Kidney (tissue), 13 donors: ENCODE measurements at regions not wholly inside any gene's neighbourhood (a gene's known extent, or its start where the extent isn't known, plus 50 kb on each side); places are given as distances from the start of the nearest gene placed in this dataset.
"Not testable (repeated sequence)": the region's sequence is repeated elsewhere in the genome, so short reads cannot be mapped to it uniquely, and the experiment has no call there.

Source experiments
- DNase-seq, 5 donors: peaks; one replicate each; pipeline ENCODE4 v3.0.0-alpha.2; 2013 to 2020
- FAIRE-seq: peaks from 2 replicates; lab custom pipeline; 2012; peaks lifted over from hg19 to GRCh38; lab: Jason Lieb, UNC
- H3K27ac ChIP-seq, 2 donors: one replicate each; pipeline ENCODE4 v1.7.0; 2013; ENCODE audit warnings: low read depth in 2 of 2, low read length in 2 of 2, inconsistent platforms in 1 of 2
- H3K27me3 ChIP-seq: one replicate; pipeline ENCODE4 v1.7.1; 2013; ENCODE audit warnings: low read length, inconsistent platforms; ENCODE audit not compliant: control insufficient read depth, insufficient read depth
- H3K36me3 ChIP-seq, 3 donors: one replicate each; pipeline versions ENCODE4 v1.7.0 to v1.7.1; 2013; ENCODE audit warnings: low read length in 3 of 3, control low read depth in 1 of 3, inconsistent platforms in 1 of 3; ENCODE audit not compliant: insufficient read depth in 3 of 3, control insufficient read depth in 2 of 3
- H3K4me1 ChIP-seq, 3 donors: one replicate each; pipeline versions ENCODE4 v1.7.0 to v1.7.1; 2013; ENCODE audit warnings: low read length in 3 of 3, inconsistent platforms in 1 of 3, low read depth in 1 of 3; ENCODE audit not compliant: control insufficient read depth in 2 of 3, insufficient read depth in 2 of 3
- H3K4me3 ChIP-seq, 3 donors: one replicate each; pipeline versions ENCODE4 v1.7.0 to v1.8.1; 2013; ENCODE audit warnings: low read length in 3 of 3, control low read depth in 1 of 3, inconsistent platforms in 1 of 3
- H3K9ac ChIP-seq, 3 donors: one replicate each; pipeline versions ENCODE4 v1.7.0 to v1.7.1; 2013; ENCODE audit warnings: low read length in 3 of 3, control low read depth in 1 of 3, inconsistent platforms in 1 of 3
- H3K9me3 ChIP-seq, 3 donors: one replicate each; pipeline versions ENCODE4 v1.7.0 to v1.7.1; 2013; ENCODE audit warnings: low read length in 3 of 3, control low read depth in 1 of 3, inconsistent platforms in 1 of 3; ENCODE audit not compliant: control insufficient read depth in 2 of 3, insufficient read depth in 1 of 3
- CTCF ChIP-seq: IDR thresholded peaks from 3 replicates; pipeline ENCODE4 v1.5.1; 2012; ENCODE audit warnings: mild to moderate bottlenecking, moderate library complexity, borderline replicate concordance; ENCODE audit not compliant: insufficient read depth; ENCODE audit errors: extremely low read depth
- intact Hi-C: fragments of 100-400 bp; cut with DNase I; formaldehyde crosslinking; loops from one replicate; pipeline ENCODE4 v1.11.1; 2022
- donor health status: control.
- donor health status: control.
- donor health status: control.
- donor health status: control.
- donor health status: control.
- donor health status: DM: yes; HTN: yes; CAD: no.
- donor health status: Normal renal cell carcinoma (clear cell type).

- Histone ChIP-seq H3K27me3 (no peaks in the 10 kb centered on the region), H3K27ac (no peak overlapping the region), H3K9me3 (no peaks in the 10 kb centered on the region), H3K36me3 (no peaks in the 10 kb centered on the region), H3K4me1 (no peaks in the 10 kb centered on the region), H3K4me3 (no peak overlapping the region), H3K9ac (no peak overlapping the region)
- TF ChIP-seq CTCF = no peak
- FAIRE-seq (no peak), DNase-seq (no peak)
- intact Hi-C loops = no loop called here
Observed at GRCh38 chr15:39034816-39035215, 470.2 kb upstream of the RASGRP1 start.

GRCh38 chr15:39037611-39038010, 473.0 kb upstream of the RASGRP1 start:
- H3K9me3 ChIP-seq, intact Hi-C loops, DNase-seq, FAIRE-seq, H3K27ac ChIP-seq, H3K9ac ChIP-seq, H3K4me3 ChIP-seq, H3K4me1 ChIP-seq, H3K27me3 ChIP-seq, H3K36me3 ChIP-seq: not testable (repeated sequence)

GRCh38 chr15:39040861-39041260, 476.2 kb upstream of the RASGRP1 start:
- Histone ChIP-seq H3K27ac (no peak overlapping the region), H3K4me1 (no peaks in the 10 kb centered on the region), H3K9me3 (no peaks in the 10 kb centered on the region), H3K9ac (no peak overlapping the region), H3K4me3 (no peak overlapping the region), H3K27me3 (no peaks in the 10 kb centered on the region), H3K36me3 (no peaks in the 10 kb centered on the region)
- TF ChIP-seq CTCF = no peak
- DNase-seq (no peak), FAIRE-seq (no peak)
- intact Hi-C loops = no loop called here

- no peak for TF ChIP-seq CTCF
Observed at GRCh38 chr15:39041979-39042495, 477.4 kb upstream of the RASGRP1 start.

More at GRCh38 chr15:39041979-39042495, 477.4 kb upstream of the RASGRP1 start:
- Histone ChIP-seq H3K36me3 (no peaks in the 10 kb centered on the region), H3K4me1 (no peaks in the 10 kb centered on the region), H3K27ac (no peak overlapping the region), H3K9ac (no peak overlapping the region), H3K9me3 (no peaks in the 10 kb centered on the region), H3K27me3 (no peaks in the 10 kb centered on the region), H3K4me3 (no peak overlapping the region)
- intact Hi-C loops = no loop called here
- FAIRE-seq (no peak), DNase-seq (no peak)
